ENCODE measurements at regions not wholly inside any gene's neighbourhood (a gene's known extent, or its start where the extent isn't known, plus 50 kb on each side); places are given as distances from the start of the nearest gene placed in this dataset.

GRCh38 chr12:127012109-127012508 lies 1254.9 kb upstream of the TMEM132C start:
- Mint-ChIP-seq H3K4me1 (no peaks in the 10 kb centered on the region), H3K27ac (no peak overlapping the region), H3K9me3 (peaks cover 52% of the 10 kb centered on the region), H3K27me3 (ENCODE audit: low read depth) (peaks cover 8% of the 10 kb centered on the region; the same call in 1 of the 2 replicates), H3K36me3 (peaks cover 44% of the 10 kb centered on the region), H3K4me3 (no peak overlapping the region)
- no peak for DNase-seq (ENCODE audit: low spot score)
- CTCF ChIA-PET, result no interaction called here
- POLR2A ChIA-PET, result no interaction called here
- ATAC-seq, result no peak
- TF ChIP-seq SMAD4 (CRISPR knock-in tag; IDR thresholded peaks at IDR 0.05), result no peak
- no peak for TF ChIP-seq NR1H2 (CRISPR knock-in tag; IDR thresholded peaks at IDR 0.05)
- no peak for TF ChIP-seq ATF1 (CRISPR knock-in tag; IDR thresholded peaks at IDR 0.05)
- no peak for TF ChIP-seq ZNF425 (CRISPR knock-in tag; conservative IDR thresholded peaks at IDR 0.05)
- TF ChIP-seq MYBL2 (CRISPR knock-in tag; IDR thresholded peaks at IDR 0.05), result no peak
- no peak for TF ChIP-seq ATF2 (CRISPR knock-in tag; IDR thresholded peaks at IDR 0.05; ENCODE audit: borderline replicate concordance, low read depth)
- no peak for TF ChIP-seq E2F1 (CRISPR knock-in tag; IDR thresholded peaks at IDR 0.05)
- TF ChIP-seq ZNF423 (CRISPR knock-in tag; IDR thresholded peaks at IDR 0.05), result no peak
- TF ChIP-seq ETV6 (CRISPR knock-in tag; IDR thresholded peaks at IDR 0.05), result no peak
- no peak for TF ChIP-seq NR2C2 (CRISPR knock-in tag; IDR thresholded peaks at IDR 0.05)
- TF ChIP-seq GABPB1 (CRISPR knock-in tag; IDR thresholded peaks at IDR 0.05), result no peak
- no peak for TF ChIP-seq ZNF232 (CRISPR knock-in tag; IDR thresholded peaks at IDR 0.05)

GRCh38 chr12:127013197-127013596 lies 1253.8 kb upstream of the TMEM132C start:
- ATAC-seq, result no peak
- H3K9me3 Mint-ChIP-seq, result peaks cover 50% of the 10 kb centered on the region
- H3K36me3 Mint-ChIP-seq, result peaks cover 40% of the 10 kb centered on the region
- no peak overlapping the region for H3K4me3 Mint-ChIP-seq
- no peak overlapping the region for H3K27ac Mint-ChIP-seq
- no peak for DNase-seq (ENCODE audit: low spot score)
- CTCF ChIA-PET, result interaction anchor here (0.6 kb wide), 1 partner anchor 192 kb away, joined by 4 read pairs; no protein-coding TSS in a partner anchor
- peaks cover 8% of the 10 kb centered on the region; the same call in 1 of the 2 replicates for H3K27me3 Mint-ChIP-seq (ENCODE audit: low read depth)
- no peaks in the 10 kb centered on the region for H3K4me1 Mint-ChIP-seq
- POLR2A ChIA-PET, result no interaction called here
- TF ChIP-seq ZNF121 (CRISPR knock-in tag; IDR thresholded peaks at IDR 0.05) (no peak), MLX (CRISPR knock-in tag; IDR thresholded peaks at IDR 0.05) (no peak), ZNF425 (CRISPR knock-in tag; conservative IDR thresholded peaks at IDR 0.05) (no peak), ZSCAN18 (CRISPR knock-in tag; IDR thresholded peaks at IDR 0.05) (no peak), CBFB (CRISPR knock-in tag; IDR thresholded peaks at IDR 0.05; ENCODE audit: low read depth) (no peak), GABPB1 (CRISPR knock-in tag; IDR thresholded peaks at IDR 0.05) (no peak), ZNF263 (CRISPR knock-in tag; IDR thresholded peaks at IDR 0.05; ENCODE audit: low read depth) (no peak), USF1 (CRISPR knock-in tag; IDR thresholded peaks at IDR 0.05) (no peak), SMAD3 (CRISPR knock-in tag; IDR thresholded peaks at IDR 0.05; ENCODE audit: borderline replicate concordance) (no peak), CDX4 (CRISPR knock-in tag; IDR thresholded peaks at IDR 0.05; ENCODE audit: borderline replicate concordance) (no peak), USF2 (CRISPR knock-in tag; IDR thresholded peaks at IDR 0.05) (no peak)
